Endometrium (tissue), 2 donors: ENCODE measurements at regions not wholly inside any gene's neighbourhood (a gene's known extent, or its start where the extent isn't known, plus 50 kb on each side); places are given as distances from the start of the nearest gene placed in this dataset.
"Not testable (repeated sequence)": the region's sequence is repeated elsewhere in the genome, so short reads cannot be mapped to it uniquely, and the experiment has no call there.

ENCODE experiments used
- FAIRE-seq: peaks from 2 replicates; lab custom pipeline; 2012; peaks lifted over from hg19 to GRCh38; lab: Jason Lieb, UNC
- donor health status: control.
- donor health status: control.

DNA sequence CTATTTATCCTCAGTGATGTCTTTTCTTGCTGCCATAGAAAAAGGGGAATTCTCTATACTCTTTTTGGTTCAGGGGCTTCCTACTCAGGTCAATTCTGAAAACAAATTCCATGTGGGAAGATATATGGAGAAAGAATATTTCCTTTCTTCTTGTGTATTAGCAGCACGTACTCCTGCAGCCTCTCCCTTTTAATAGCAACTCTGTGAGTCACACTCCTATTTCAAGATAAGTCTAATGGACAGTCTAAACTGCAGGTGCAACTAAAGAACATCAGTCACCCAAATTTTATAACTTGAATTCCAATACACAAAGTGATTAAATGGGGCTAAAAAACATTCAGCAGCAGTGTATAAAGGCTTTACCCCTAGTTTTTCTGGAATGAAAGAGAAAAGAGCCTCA, 942.2 kb downstream of the CNTNAP5 start:
- FAIRE-seq: no peak

DNA sequence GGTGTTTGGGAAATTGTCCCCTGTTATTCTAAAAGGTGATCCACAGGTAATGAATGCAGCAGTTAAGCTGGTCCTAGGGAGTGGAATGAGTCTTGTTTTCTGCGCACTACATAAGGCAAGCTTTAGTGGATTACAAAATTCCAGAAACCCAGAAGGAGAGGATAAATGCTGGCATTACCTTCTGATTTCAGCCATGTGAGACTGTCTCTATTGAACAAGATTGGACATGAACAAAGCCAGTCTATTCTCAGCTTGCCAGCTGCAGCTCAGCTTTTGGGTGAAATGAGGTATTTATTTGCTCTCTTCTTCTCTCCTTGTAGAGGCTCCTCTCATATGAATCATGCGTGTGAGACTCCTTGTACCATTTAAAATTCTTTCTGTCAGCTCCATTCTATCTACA, 944.9 kb downstream of the CNTNAP5 start:
- FAIRE-seq: no peak

DNA sequence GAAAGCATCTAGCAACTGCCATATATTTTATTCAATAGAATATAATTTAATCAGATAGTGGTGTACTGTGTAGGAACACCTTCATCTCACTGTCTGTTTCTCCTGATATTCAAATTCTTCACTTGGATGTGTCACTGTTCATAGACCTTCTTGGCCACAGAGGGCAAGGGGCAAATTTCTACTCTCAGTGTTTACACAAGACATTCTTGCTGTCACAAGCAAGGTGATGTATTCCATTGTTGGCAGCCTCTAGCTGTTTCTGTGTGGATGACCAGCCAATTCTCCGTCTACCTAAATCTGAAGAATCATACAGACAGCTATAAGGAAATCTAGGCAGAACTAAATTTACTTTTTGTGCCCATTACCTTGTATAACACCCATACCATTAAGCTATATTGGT, 948.3 kb downstream of the CNTNAP5 start:
- FAIRE-seq: no peak

DNA sequence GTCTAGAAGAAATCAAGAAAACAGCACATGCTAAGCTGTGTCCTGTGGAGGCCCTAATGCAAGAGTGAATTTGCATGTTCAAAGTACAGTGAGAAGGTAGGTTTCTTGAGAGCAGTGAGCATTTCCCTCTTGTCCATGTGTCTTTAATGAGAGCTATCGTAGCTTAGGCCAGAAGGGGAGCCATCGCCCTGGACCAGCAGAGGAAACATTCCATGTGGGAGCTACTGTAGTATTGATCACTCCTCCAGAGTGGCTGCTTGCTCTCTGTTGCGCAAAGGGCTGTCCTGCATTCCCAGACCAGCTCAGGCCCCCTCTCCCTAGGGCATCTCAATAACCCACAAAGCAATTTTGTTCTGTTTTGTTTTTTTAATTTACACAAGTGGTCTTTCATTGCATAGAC, 950.1 kb downstream of the CNTNAP5 start:
- no peak for FAIRE-seq

DNA sequence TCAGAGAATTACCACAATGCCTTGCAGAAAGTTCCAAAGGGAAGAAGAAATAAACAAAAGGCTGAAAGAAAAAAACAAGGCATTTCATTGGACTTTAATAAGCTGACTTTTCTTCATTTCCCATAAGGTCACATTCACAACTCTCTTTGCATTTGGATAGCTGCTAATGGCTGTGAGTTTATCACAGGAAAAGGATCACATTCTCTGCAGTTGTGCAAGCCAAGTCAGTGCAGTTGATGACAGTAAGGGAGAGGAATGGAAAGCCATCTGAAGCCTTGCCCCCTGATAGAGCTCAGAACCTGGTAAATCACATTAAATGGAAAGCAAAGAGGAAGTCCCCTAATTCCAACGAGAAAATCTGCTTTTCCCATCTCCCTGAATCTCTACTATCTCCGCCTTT, 950.6 kb downstream of the CNTNAP5 start:
- FAIRE-seq: no peak

DNA sequence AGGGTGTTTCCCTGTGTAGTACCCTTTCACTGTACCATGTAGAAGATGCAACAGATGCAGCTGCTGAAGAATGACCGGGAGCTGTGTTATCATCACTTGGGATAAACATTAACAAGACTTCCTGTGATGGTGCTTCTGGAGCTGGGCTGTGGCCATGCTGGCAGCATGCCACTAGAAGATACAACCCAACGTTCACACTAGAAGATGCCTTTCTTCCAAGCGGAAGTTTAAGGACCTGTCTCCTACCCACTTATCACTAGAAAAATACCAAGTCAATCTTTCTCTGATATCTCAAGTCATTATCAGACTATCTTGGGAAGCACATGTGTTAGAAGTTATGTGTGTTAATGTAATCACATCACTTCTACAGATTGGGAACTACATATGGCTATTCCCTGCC, 953.5 kb downstream of the CNTNAP5 start:
- FAIRE-seq: no peak

DNA sequence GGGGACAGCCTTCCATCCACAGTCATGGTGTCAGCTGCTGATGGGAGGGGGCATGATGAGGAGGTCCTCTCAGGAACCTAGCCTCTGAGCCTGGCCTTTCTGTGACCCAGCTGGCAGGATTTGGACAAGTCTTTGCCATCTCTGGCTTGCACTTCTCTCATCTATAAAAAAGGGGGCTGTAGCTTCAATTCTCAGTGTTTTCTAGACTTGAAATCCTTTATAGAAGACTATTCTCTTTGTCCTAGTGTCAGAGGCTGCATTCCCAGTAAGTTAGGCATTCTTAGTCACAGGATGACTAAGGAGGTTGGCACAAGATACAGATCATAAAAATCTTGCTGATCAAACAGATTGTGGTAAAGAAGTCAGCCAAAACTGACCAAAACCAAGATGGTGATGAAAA, 958.5 kb downstream of the CNTNAP5 start:
- no peak for FAIRE-seq

DNA sequence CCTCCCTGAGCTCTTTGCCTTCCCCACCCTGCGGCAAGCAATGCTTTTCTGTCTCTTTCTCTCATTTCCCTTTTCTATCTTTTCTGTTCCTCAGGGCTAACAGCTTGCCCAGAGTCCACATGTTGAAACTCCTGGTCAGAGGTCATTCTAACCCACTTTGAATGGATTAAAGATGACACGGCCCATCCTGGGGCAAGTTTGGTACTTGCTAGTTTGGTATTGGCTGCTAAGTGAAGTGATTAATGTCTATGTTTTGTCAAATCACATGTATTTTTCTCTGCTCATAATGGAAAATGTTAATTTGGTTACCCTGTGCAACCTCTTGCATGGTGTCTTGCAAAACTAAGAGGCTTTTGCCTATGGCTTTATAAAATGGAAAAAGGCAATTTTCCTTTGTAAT, 960.2 kb downstream of the CNTNAP5 start:
- no peak for FAIRE-seq

DNA sequence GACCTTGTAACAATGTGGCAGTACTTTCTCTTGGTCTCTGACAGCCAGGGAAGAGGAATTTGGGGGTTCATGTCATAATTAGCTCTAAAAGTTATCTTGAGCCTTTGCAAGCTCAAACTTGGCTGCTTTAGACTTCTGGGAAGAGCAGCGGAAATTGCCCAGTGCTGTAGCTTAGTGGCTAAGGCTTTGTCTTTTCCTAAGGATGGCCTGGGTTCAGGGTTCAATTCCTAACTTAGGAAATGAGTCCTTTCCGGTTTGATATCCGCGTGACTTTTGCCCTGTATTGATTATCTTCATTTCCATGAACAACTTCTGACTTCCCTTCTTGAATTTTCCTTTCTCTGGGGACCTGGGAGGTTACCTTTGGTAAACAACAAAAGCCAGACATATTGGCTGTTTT, 961.0 kb downstream of the CNTNAP5 start:
- no peak for FAIRE-seq

DNA sequence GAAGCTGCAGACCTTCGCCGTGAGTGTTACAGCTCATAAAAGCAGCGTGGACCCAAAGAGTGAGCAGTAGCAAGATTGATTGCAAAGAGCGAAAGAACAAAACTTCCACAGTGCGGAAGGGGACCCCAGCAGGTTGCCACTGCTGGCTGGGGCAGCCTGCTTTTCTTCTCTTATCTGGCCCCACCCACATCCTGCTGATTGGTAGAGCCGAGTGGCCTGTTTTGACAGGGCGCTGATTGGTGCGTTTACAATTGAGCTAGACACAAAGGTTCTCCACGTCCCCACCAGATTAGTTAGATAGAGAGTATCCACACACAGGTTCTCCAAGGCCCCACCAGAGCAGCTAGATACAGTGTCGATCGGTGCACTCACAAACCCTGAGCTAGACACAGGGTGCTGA, 961.8 kb downstream of the CNTNAP5 start:
- not testable (repeated sequence) for FAIRE-seq

DNA sequence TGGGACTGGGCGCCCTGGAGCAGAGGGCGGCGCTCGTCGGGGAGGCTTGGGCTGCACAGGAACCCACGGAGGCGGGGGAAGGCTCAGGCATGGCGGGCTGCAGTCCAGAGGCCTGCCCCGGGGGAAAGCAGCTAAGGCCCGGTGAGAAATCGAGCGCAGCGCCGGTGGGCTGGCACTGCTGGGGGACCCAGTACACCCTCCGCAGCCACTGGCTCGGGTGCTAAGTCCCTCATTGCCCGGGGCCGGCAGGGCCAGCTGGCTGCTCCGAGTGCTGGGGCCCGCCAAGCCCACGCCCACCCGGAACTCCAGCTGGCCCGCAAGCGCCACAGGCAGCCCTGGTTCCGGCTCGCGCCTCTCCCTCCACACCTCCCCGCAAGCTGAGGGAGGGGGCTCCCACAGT, 962.3 kb downstream of the CNTNAP5 start:
- not testable (repeated sequence) for FAIRE-seq

DNA sequence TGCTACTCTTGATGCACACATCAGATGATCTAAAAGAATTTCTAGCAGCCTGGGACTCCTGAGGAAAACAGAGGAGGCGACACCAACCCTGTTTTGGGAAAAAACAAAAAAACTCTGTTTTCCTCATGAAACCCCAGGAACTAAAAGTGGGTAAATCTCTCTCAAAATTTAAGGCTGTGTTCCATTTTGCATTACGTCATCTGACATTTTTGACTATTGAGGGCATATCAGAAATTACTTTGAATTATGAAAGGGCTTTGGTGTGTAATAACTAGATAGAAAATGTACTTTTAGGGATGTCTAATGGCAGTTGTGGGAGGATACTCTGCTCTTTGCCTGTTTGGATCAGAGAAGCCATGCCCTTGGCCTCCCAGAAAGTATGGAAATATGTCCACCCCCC, 963.0 kb downstream of the CNTNAP5 start:
- FAIRE-seq: no peak

DNA sequence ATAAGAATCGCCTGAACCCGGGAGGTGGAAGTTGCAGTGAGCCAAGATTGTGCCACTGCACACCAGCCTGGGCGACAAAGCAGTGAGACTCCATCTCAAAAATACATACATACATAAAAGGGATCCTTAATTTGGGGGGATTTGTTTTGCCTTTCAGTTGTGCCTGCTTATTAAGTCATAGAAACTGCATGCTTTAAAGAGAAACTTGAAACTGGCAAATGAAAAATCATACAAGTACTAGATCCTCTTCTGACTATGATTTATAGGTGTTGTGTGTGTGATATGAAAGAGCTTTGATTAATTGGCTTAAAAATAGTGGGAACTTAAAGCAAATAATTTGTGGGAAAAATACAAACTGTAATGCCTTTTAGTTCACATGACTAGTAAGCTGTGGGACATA, 963.7 kb downstream of the CNTNAP5 start:
- no peak for FAIRE-seq

DNA sequence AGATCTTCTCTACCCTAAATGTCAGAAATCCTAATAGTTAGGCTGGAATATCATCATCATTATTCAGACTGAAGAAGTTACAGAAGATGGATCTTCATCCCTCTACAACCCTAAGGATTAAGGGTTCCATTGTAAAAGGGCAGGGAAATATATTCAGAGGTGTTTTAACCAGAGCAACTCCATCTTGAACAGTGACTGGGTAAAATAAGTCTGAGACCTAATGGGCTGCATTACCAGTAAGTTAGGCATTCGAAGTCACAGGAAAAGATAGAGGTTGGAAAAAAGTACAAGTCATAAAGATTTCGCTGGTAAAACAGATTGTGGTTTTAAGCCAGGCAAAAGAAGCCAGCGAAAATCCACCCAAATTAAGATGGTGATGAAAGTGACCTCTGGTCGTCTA, 968.7 kb downstream of the CNTNAP5 start:
- FAIRE-seq: no peak

DNA sequence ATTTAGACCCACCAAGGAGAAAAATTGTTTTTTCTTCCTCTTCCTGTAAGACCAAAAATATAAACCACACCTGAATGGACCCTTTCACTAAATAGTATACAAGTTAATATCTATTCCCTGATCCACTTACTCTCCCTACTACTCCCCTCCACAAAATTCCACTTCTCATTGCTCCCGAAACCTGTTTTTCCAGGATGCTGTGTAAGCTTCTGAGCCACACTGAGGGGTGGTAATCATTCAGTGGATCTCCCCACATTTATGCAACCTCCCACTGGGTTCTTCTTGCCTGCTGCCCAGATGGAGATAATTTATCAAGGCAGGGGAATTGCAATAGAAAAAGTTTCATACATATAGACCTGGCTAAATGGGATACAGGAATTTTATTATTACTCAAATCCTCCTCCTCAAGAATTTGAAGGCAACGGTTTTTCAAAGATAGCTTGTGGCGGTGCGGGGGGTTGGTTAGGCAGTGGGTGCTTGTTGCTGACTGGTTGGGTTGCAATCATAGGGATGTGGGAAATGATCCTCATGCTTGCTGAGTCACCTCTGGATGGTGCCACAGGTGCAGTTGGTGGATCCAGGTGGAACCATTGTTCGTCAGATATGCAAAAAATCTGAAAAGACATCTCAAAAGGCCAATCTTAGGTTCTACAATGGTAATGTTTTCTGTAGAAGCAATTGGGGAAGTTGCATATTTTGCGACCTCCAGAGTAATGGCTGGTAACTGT, 970.3 kb downstream of the CNTNAP5 start:
- no peak for FAIRE-seq

DNA sequence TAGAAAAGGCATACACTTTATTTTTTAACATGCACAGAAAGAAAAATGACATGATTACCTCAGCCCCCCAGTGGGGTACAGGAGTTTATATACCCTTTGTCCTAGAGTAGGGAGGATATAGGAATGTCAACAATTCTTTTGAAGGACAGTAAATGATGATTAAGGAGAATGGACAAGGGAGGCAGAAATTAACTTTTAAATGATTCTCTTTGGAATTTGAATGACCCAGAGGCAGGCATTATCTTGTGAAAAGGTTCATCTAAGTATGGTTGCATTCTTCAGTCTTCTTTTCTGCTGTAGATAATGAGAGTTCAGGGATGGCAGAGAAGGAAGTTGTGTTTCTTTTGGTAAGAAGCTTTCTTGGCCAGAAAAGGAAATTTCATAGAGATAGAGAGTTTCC, 971.3 kb downstream of the CNTNAP5 start:
- no peak for FAIRE-seq

DNA sequence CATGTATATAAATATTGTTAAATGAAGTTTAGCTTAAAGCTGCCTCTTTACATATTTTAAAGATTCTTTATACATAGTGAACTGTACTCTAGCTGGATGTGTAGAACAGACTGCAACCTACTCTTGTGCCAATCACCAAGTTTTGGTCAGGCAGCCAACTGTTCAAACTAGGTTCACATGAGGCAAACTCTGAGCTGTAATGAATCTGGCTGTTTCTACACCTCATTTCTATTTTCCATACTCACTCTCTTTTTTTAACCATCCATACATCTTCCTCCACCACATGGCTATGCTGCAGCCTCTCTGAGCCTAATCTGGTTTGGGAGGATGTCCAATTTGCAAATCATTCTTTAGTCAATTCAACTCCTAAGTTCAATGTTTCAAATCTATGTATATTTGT, 974.8 kb downstream of the CNTNAP5 start:
- FAIRE-seq: no peak

DNA sequence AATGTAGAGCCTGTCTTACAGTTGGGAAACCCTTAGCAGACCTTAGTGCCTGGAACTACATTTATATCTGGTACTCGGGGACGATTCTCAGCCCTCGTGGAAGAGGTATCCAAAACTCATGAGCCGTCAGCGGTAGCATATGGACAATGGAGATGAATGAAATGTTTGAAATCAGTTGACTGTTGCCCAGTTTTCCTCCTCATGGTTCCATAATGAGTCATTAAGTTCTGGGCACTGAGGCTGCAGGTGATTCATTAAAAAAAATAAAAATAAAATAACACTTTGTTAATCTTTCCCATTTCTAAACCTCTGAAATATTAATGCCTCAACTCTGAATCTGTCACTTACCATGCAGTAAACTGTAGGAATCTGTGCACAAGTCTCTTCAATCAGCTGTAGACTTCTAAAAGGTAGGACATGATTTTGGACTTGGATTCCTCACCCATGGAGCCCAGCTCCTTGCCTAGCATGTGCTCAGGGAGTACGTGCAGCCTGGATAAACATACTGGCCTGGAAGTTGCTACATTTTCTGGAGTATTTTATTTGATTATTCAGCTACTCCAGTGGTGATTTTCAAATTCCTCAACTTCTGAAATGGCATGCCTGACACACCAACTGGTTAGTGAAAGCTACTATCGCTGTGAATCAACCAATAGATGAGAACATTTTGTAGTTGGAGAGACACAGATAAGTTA, 979.2 kb downstream of the CNTNAP5 start:
- no peak for FAIRE-seq

DNA sequence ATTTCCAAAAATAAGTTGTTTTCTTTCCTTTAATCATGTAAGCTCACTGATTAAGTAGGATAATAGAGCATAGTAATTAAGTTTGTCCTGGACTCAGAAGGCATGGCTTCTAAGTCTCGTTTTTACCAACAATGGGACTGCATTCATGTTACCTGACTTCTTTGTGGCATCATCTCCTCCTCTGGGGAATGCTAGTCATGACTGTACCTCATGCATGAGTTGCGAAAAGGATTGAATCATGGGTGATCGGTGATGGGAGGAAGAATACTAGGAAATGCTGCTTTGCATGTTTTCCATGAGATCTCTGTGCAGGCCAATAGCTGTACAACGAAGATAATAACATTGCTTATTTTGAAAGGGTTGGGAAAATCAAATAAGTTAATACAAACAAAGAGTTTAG, 981.6 kb downstream of the CNTNAP5 start:
- no peak for FAIRE-seq

DNA sequence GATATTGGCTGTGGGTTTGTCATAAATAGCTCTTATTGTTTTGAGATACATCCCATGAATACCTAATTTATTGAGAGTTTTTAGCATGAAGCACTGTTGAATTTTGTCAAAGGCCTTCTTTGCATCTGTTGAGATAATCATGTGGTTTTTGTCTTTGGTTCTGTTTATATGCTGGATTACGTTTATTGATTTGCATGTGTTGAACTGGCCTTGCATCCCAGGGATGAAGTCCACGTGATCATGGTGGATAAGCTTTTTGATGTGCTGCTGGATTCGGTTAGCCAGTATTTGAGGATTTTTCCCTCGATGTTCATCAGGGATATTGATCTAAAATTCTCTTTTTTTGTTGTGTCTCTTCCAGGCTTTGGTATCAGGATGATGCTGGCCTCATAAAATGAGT, 1003.6 kb downstream of the CNTNAP5 start:
- not testable (repeated sequence) for FAIRE-seq

DNA sequence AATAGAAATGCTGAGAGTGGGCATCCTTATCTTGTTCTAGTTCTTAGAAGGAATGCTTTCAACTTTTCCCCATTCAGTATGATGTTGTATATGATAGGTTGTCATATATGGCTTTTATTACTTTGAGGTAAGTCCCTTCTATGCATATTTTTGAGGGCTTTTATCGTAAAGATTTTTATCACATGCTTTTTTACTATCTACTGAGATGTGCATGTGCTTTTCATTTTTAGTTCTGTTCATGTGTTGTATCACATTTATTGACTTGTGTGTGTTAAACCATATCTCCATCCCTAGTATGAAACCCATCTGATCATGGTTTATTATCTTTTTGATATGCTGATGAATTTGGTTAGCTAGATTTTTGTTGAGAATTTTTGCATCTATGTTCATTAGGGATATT, 1008.8 kb downstream of the CNTNAP5 start:
- FAIRE-seq: no peak

DNA sequence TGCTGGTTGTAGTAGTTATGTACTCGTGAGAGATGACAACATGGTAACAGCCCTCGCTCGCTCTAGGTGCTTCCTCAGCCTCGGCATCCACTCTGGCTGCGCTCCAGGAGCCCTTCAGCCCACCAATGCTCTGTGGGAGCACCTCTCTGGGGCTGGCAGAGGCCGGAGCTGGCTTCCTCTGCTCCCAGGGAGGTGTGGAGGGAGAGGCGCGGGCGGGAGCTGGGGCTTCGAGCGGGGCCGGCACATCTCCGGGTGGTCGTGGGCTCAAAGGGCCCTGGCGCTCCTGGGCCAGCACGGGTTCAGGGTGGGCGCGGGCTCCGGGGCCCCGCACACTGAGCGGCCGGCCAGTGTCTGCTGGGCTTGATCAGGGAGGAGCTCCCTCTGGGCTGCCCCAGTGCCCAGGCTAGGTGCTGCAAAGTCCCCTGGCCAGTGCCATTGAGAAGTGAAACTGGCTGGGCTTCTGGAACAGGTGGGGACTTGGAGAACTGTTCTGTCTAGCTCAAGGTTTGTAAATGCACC, 1012.1 kb downstream of the CNTNAP5 start:
- no peak for FAIRE-seq

DNA sequence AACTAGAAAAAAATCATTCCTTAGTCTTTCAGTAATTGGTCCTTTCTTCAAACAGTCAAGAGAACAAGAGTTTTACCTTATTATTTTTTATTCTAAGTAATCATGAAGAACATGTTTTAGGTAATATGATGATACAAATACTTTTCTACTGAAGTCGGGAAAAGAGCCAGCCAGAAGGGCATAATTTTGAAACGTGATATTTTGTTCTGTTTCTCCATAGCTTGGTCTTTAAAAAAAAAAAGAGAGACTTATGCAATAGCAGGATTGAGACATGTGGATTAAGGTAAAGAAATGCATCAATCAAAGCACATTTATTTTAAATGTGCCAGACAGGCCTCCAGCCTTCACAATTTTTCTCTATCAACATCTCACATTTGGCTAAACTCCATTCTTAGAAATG, 1016.8 kb downstream of the CNTNAP5 start:
- no peak for FAIRE-seq

DNA sequence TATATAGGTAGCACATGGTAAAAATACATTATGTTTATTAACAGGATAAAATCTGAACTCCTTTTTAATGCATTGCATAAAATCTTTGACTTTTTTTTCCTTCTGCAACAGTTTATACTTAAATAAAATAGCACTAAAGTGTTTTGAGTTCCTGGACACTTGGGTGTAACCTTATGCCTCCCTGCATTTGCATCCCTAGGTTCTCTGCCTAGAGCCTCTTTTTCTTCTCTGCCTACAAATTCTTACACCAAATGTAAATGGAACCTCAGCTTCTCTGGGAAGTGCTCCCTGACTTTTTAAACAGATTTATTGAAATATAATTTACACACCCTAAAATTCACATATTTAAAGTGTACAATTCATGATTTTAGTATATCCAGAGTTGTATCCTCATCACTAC, 1017.6 kb downstream of the CNTNAP5 start:
- FAIRE-seq: no peak
